Neutrophil (primary cell): ENCODE measurements at regions not wholly inside any gene's neighbourhood (a gene's known extent, or its start where the extent isn't known, plus 50 kb on each side); places are given as distances from the start of the nearest gene placed in this dataset.
"Not testable (repeated sequence)": the region's sequence is repeated elsewhere in the genome, so short reads cannot be mapped to it uniquely, and the experiment has no call there.

ENCODE experiments used
- H3K27ac ChIP-seq: fragments of 200-600 bp; sonication (generic); 2 replicates; pipeline ENCODE4 v1.5.1; 2016; ENCODE audit warnings: mild to moderate bottlenecking, moderate library complexity
- H3K27me3 ChIP-seq: fragments of 200-600 bp; sonication (generic); 2 replicates; pipeline ENCODE4 v1.6.0; 2016; ENCODE audit warnings: mild to moderate bottlenecking
- H3K36me3 ChIP-seq: fragments of 200-600 bp; sonication (generic); 2 replicates; pipeline ENCODE4 v1.5.1; 2017
- H3K4me1 ChIP-seq, 2 experiments: fragments of 200-600 bp in 1 of 2; sonication (generic) in 1 of 2; 1 replicate in 1 of 2; 2 replicates in 1 of 2; pipeline versions ENCODE4 v1.5.1 to v1.6.1; 2013 to 2016; ENCODE audit warnings: low read depth in 1 of 2, low read length in 1 of 2, mild to moderate bottlenecking in 1 of 2, moderate library complexity in 1 of 2; ENCODE audit not compliant: control insufficient read depth in 1 of 2, insufficient read depth in 1 of 2
- H3K4me3 ChIP-seq, 2 experiments: fragments of 200-600 bp in 1 of 2; sonication (generic) in 1 of 2; 1 replicate in 1 of 2; 2 replicates in 1 of 2; pipeline ENCODE4 v1.5.1; 2013 to 2016; ENCODE audit warnings: low read depth in 1 of 2, low read length in 1 of 2, mild to moderate bottlenecking in 1 of 2, moderate library complexity in 1 of 2
- H3K9me3 ChIP-seq: fragments of 200-600 bp; sonication (generic); 2 replicates; pipeline ENCODE4 v1.5.1; 2016
- CTCF ChIP-seq: fragments of 200-600 bp; sonication (generic); IDR thresholded peaks from 2 replicates; pipeline ENCODE4 v1.5.1; 2016; ENCODE audit warnings: antibody characterized with exemption

- Histone ChIP-seq H3K4me1 (no peaks in the 10 kb centered on the region), H3K36me3 (no peaks in the 10 kb centered on the region), H3K9me3 (no peaks in the 10 kb centered on the region), H3K27me3 (no peaks in the 10 kb centered on the region), H3K27ac (no peak overlapping the region), H3K4me3 (no peak overlapping the region)
- TF ChIP-seq CTCF = no peak
Measured at GRCh38 chr3:59180006-59180405, 130.2 kb upstream of the CFAP20DC start.

GRCh38 chr3:59178698-59179097 lies 128.9 kb upstream of the CFAP20DC start:
- no peak overlapping the region for H3K4me3 ChIP-seq
- H3K9me3 ChIP-seq = no peaks in the 10 kb centered on the region
- no peak for TF ChIP-seq CTCF
- H3K27ac ChIP-seq = no peak overlapping the region
- H3K27me3 ChIP-seq = no peaks in the 10 kb centered on the region
- H3K4me1 ChIP-seq = no peaks in the 10 kb centered on the region
- H3K36me3 ChIP-seq = no peaks in the 10 kb centered on the region

GRCh38 chr3:59171491-59171890 lies 121.7 kb upstream of the CFAP20DC start:
- no peak for TF ChIP-seq CTCF
- no peaks in the 10 kb centered on the region for H3K36me3 ChIP-seq
- H3K9me3 ChIP-seq = no peaks in the 10 kb centered on the region
- no peaks in the 10 kb centered on the region for H3K4me1 ChIP-seq
- no peak overlapping the region for H3K4me3 ChIP-seq
- H3K27ac ChIP-seq = no peak overlapping the region
- H3K27me3 ChIP-seq = no peaks in the 10 kb centered on the region

GRCh38 chr3:59170166-59170565 lies 120.3 kb upstream of the CFAP20DC start:
- not testable (repeated sequence) for H3K4me1 ChIP-seq, H3K9me3 ChIP-seq, H3K36me3 ChIP-seq, H3K27me3 ChIP-seq, H3K4me3 ChIP-seq, H3K27ac ChIP-seq

GRCh38 chr3:59167756-59168155 lies 117.9 kb upstream of the CFAP20DC start:
- no peaks in the 10 kb centered on the region for H3K27me3 ChIP-seq
- TF ChIP-seq CTCF = no peak
- H3K4me1 ChIP-seq = no peaks in the 10 kb centered on the region
- no peak overlapping the region for H3K4me3 ChIP-seq
- no peak overlapping the region for H3K27ac ChIP-seq
- no peaks in the 10 kb centered on the region for H3K9me3 ChIP-seq
- H3K36me3 ChIP-seq = no peaks in the 10 kb centered on the region

GRCh38 chr3:59163953-59164352 lies 114.1 kb upstream of the CFAP20DC start:
- H3K36me3 ChIP-seq = no peaks in the 10 kb centered on the region
- H3K27me3 ChIP-seq = no peaks in the 10 kb centered on the region
- no peak overlapping the region for H3K27ac ChIP-seq
- H3K4me1 ChIP-seq = no peaks in the 10 kb centered on the region
- no peak overlapping the region for H3K4me3 ChIP-seq
- TF ChIP-seq CTCF = no peak
- no peaks in the 10 kb centered on the region for H3K9me3 ChIP-seq
